Spleen (tissue), 11 donors: ENCODE measurements at regions not wholly inside any gene's neighbourhood (a gene's known extent, or its start where the extent isn't known, plus 50 kb on each side); places are given as distances from the start of the nearest gene placed in this dataset.

Experiments used
- DNase-seq: peaks from one replicate; pipeline ENCODE4 v3.0.0-alpha.2; 2020
- H3K27ac ChIP-seq, 8 donors: fragments of 200-600 bp; sonication (generic) in 7 of 8; 1 replicate in 4 of 8; 2 replicates in 4 of 8; pipeline versions ENCODE4 v1.5.0 to v1.8.0; 2016 to 2021; ENCODE audit warnings: inconsistent platforms in 4 of 8, mild to moderate bottlenecking in 4 of 8, moderate library complexity in 1 of 8
- H3K27me3 ChIP-seq, 7 donors: fragments of 200-600 bp; sonication (generic) in 6 of 7; replicated peaks in 1 of 7; 1 replicate in 4 of 7; 2 replicates in 3 of 7; pipeline versions ENCODE4 v1.5.0 to v1.8.0; 2016 to 2021; ENCODE audit warnings: inconsistent platforms in 3 of 7, mild to moderate bottlenecking in 1 of 7
- H3K36me3 ChIP-seq, 6 donors: fragments of 200-600 bp; sonication (generic) in 5 of 6; 1 replicate in 4 of 6; 2 replicates in 2 of 6; pipeline versions ENCODE4 v1.5.0 to v1.8.0; 2016 to 2021; ENCODE audit warnings: inconsistent platforms in 2 of 6
- H3K4me1 ChIP-seq, 6 donors: fragments of 200-600 bp; sonication (generic) in 5 of 6; 1 replicate in 3 of 6; 2 replicates in 3 of 6; pipeline versions ENCODE4 v1.5.0 to v1.8.0; 2016 to 2021; ENCODE audit warnings: inconsistent platforms in 3 of 6
- H3K4me3 ChIP-seq, 8 donors: fragments of 200-600 bp; sonication (generic) in 7 of 8; 1 replicate in 4 of 8; 2 replicates in 4 of 8; pipeline versions ENCODE4 v1.5.0 to v1.8.0; 2016 to 2021; ENCODE audit warnings: inconsistent platforms in 4 of 8, mild to moderate bottlenecking in 4 of 8, moderate library complexity in 2 of 8
- H3K9me3 ChIP-seq, 8 donors: fragments of 200-600 bp; sonication (generic) in 7 of 8; 1 replicate in 4 of 8; 2 replicates in 4 of 8; pipeline versions ENCODE4 v1.5.0 to v1.8.0; 2016 to 2021; ENCODE audit warnings: inconsistent platforms in 4 of 8
- POLR2A ChIP-seq, 3 donors: fragments of 450-650 bp; IDR thresholded peaks; one replicate each; pipeline ENCODE4 v1.5.1; 2017; ENCODE audit warnings: antibody characterized with exemption in 3 of 3, mild to moderate bottlenecking in 1 of 3
- POLR2AphosphoS5 ChIP-seq, 3 donors: sonication (generic); formaldehyde crosslinking; IDR thresholded peaks; one replicate each; pipeline ENCODE4 v1.5.1; 2017; ENCODE audit warnings: antibody characterized with exemption in 3 of 3
- WGBS, 5 donors: extraction: QIAGEN DNeasy Blood & Tissue Kit in 3 of 5; methylation state at CpG; one replicate each; pipeline versions ENCODE4 v1.1.5 to v1.1.7; 2013 to 2018; 5-methylcytosine and 5-hydroxymethylcytosine counted together
- intact Hi-C: fragments of 100-400 bp; cut with DNase I; formaldehyde crosslinking; loops from one replicate; pipeline ENCODE4 v1.15.0; 2023; ENCODE audit warnings: low total_unique reads
- TF ChIP-seq, protein P1 (sequence below), 11 experiments: fragments of 200-600 bp in 7 of 11; fragments of 450-650 bp in 4 of 11; sonication (generic) in 4 of 11; IDR thresholded peaks in 8 of 11; conservative IDR thresholded peaks in 3 of 11; 1 replicate in 7 of 11; 2 replicates in 4 of 11; pipeline versions ENCODE4 v1.4.0 to v1.8.0; 2016 to 2021; ENCODE audit warnings: antibody characterized with exemption in 11 of 11, inconsistent platforms in 4 of 11, mild to moderate bottlenecking in 1 of 11
- donor health status: healthy with polysubstance abuse.
- donor health status: DM: no; HTN: no; CAD: no; lungs with moderate emphysema.
- donor health status: DM: no; HTN: no; CAD: no.
- donor health status: Bipolar disorder and iron deficiency.
- donor health status: healthy.
- donor health status: DM: no; HTN: no; CAD: no.
- donor health status: DM: yes; HTN: yes; CAD: no.

DNA sequence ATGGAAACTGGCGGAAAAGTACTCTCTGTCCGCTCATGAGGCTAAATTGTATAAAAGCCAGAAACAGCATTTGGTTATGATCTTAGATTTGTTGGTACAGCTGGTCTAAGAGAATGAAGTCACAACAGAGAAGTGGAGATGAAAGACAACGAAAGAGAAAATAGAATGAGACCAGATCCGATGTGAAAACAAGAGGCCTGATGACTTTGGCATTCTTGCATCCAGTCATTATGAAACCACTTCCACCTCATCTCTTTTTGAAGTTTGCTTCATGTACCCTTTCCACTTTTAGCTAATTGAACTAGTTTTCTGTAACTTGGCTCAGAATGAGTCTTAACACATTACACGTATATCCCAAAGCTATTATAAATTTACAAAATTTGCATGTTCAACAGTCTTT is 1431.7 kb downstream of the LRRC4C start:
- H3K9me3 ChIP-seq, result peaks cover 0 to 12% (median 2%) of the 10 kb centered on the region in 8 donors
- intact Hi-C loops, result no loop called here
- WGBS, 5 donors, result 82 to 94% (median 93%) methylated on average over 5 of the region's 5 CpGs
- TF ChIP-seq POLR2AphosphoS5 (IDR thresholded peaks at IDR 0.05) (no peak), POLR2A (IDR thresholded peaks at IDR 0.05) (no peak)
- TF ChIP-seq, protein P1, sequence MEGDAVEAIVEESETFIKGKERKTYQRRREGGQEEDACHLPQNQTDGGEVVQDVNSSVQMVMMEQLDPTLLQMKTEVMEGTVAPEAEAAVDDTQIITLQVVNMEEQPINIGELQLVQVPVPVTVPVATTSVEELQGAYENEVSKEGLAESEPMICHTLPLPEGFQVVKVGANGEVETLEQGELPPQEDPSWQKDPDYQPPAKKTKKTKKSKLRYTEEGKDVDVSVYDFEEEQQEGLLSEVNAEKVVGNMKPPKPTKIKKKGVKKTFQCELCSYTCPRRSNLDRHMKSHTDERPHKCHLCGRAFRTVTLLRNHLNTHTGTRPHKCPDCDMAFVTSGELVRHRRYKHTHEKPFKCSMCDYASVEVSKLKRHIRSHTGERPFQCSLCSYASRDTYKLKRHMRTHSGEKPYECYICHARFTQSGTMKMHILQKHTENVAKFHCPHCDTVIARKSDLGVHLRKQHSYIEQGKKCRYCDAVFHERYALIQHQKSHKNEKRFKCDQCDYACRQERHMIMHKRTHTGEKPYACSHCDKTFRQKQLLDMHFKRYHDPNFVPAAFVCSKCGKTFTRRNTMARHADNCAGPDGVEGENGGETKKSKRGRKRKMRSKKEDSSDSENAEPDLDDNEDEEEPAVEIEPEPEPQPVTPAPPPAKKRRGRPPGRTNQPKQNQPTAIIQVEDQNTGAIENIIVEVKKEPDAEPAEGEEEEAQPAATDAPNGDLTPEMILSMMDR (IDR thresholded peaks at IDR 0.05 in 8 of 11, conservative IDR thresholded peaks at IDR 0.05 in 3 of 11), result no peak
- no peaks in the 10 kb centered on the region for H3K27me3 ChIP-seq
- H3K36me3 ChIP-seq, result no peaks in the 10 kb centered on the region
- no peak overlapping the region for H3K4me3 ChIP-seq
- no peak overlapping the region for H3K27ac ChIP-seq
- H3K4me1 ChIP-seq, result no peaks in the 10 kb centered on the region
- DNase-seq, result no peak

DNA sequence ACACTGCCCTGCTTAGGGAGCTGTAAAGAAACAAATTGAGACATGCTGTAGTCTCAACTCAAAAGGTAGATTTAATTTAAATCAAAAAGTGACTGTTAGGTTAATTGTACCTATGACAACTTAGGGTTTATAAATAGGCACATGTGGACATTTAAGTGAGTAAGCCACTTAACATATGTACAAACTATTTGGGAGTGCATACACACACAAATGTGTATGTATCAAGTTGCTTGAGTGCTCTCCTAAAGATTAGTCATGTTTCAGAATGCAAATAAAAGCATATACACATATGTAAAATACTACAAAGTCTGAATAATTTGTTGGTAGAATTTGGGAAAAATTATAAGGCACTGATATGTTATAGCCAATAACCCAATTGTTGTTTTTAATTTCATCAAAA is 1435.7 kb downstream of the LRRC4C start:
- TF ChIP-seq POLR2A (IDR thresholded peaks at IDR 0.05), result no peak
- TF ChIP-seq, protein P1 (IDR thresholded peaks at IDR 0.05 in 8 of 11, conservative IDR thresholded peaks at IDR 0.05 in 3 of 11), result no peak
- TF ChIP-seq POLR2AphosphoS5 (IDR thresholded peaks at IDR 0.05), result no peak
- intact Hi-C loops, result no loop called here
- no peak for DNase-seq
- no peaks in the 10 kb centered on the region for H3K27me3 ChIP-seq
- H3K9me3 ChIP-seq, result peaks cover 0 to 6% (median 0%) of the 10 kb centered on the region in 8 donors
- H3K36me3 ChIP-seq, result no peaks in the 10 kb centered on the region
- no peak overlapping the region for H3K4me3 ChIP-seq
- no peak overlapping the region for H3K27ac ChIP-seq
- no peaks in the 10 kb centered on the region for H3K4me1 ChIP-seq

DNA sequence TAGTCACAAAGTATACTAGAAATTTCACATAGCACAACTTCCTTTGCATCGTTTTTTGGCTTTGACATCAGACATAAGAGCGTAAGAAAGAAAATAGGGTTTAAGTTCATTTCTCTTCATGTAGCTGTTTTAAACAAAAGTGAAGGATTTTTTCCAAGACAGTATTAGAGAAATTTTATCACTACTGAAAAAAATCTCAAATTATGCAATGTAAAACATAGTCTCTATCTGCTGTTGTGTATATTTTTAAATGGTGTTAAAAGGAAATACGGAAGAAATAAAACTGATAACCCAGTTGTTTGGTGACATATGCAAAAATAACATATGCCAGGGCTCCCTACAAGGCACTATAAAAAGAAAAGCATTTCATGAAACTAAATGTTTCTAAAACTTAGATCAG is 1449.4 kb downstream of the LRRC4C start:
- 73 to 89% (median 83%) methylated on average over 3 of the region's 3 CpGs for WGBS, 5 donors
- H3K4me3 ChIP-seq, result no peak overlapping the region
- H3K27me3 ChIP-seq, result no peaks in the 10 kb centered on the region
- H3K27ac ChIP-seq, result no peak overlapping the region
- no peak for DNase-seq
- H3K9me3 ChIP-seq, result peaks cover 0 to 11% (median 0%) of the 10 kb centered on the region in 8 donors
- intact Hi-C loops, result no loop called here
- no peaks in the 10 kb centered on the region for H3K4me1 ChIP-seq
- no peaks in the 10 kb centered on the region for H3K36me3 ChIP-seq
- TF ChIP-seq, protein P1 (IDR thresholded peaks at IDR 0.05 in 8 of 11, conservative IDR thresholded peaks at IDR 0.05 in 3 of 11), result no peak
- no peak for TF ChIP-seq POLR2A (IDR thresholded peaks at IDR 0.05)
- TF ChIP-seq POLR2AphosphoS5 (IDR thresholded peaks at IDR 0.05), result no peak

DNA sequence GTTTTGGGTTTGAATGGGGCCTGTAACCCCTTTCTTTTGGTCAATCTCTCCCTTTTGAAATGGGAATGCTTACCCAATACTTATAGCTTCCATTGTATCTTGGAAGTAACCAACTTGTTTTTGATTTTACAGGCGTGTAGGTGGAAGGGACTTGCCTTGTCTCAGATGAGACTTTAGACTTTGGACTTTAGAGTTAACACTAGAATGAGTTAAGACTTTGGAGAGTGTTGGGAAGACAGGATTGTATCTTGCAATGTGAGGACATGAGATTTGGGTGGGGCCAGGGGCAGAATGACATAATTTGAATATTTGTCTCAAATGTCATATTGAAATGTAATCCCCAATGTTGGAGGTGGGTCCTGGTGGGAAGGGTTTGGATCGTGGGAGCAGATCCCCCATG is 1466.9 kb downstream of the LRRC4C start:
- TF ChIP-seq POLR2A (IDR thresholded peaks at IDR 0.05) (no peak), POLR2AphosphoS5 (IDR thresholded peaks at IDR 0.05) (no peak)
- TF ChIP-seq, protein P1 (IDR thresholded peaks at IDR 0.05 in 8 of 11, conservative IDR thresholded peaks at IDR 0.05 in 3 of 11), result no peak
- Histone ChIP-seq H3K9me3 (peaks cover 0 to 18% (median 5%) of the 10 kb centered on the region in 8 donors), H3K36me3 (no peaks in the 10 kb centered on the region), H3K27ac (no peak overlapping the region), H3K4me1 (no peaks in the 10 kb centered on the region), H3K27me3 (no peaks in the 10 kb centered on the region), H3K4me3 (no peak overlapping the region)
- WGBS, 5 donors, result 58 to 93% (median 76%) methylated on average over 2 of the region's 2 CpGs
- no peak for DNase-seq
- intact Hi-C loops, result no loop called here
